HCT116 (cell line): ENCODE measurements at regions not wholly inside any gene's neighbourhood (a gene's known extent, or its start where the extent isn't known, plus 50 kb on each side); places are given as distances from the start of the nearest gene placed in this dataset.

Experiments
- EZH2phosphoT487 ChIP-seq: fragments of 200-600 bp; IDR thresholded peaks from 2 replicates; pipeline ENCODE4 v1.6.1; 2018; ENCODE audit warnings: antibody characterized with exemption, borderline replicate concordance
- POLR2A ChIP-seq: IDR thresholded peaks from 2 replicates; pipeline ENCODE4 v1.7.0; 2011; ENCODE audit warnings: borderline replicate concordance; ENCODE audit not compliant: insufficient read depth, insufficient read length; ENCODE audit errors: extremely low read depth
- RAD21 ChIP-seq: IDR thresholded peaks from 2 replicates; pipeline ENCODE4 v1.6.1; 2012; ENCODE audit warnings: low read depth, mild to moderate bottlenecking
- TCF7L2 ChIP-seq: IDR thresholded peaks from 2 replicates; pipeline ENCODE4 v1.7.0; 2011; ENCODE audit warnings: borderline replicate concordance, inconsistent platforms; ENCODE audit not compliant: insufficient read depth, insufficient read length; ENCODE audit errors: extremely low read depth
- YY1 ChIP-seq: IDR thresholded peaks from 2 replicates; pipeline ENCODE4 v1.6.1; 2011; ENCODE audit warnings: low read length, low read depth, moderate library complexity, mild to moderate bottlenecking; ENCODE audit not compliant: insufficient replicate concordance; ENCODE audit errors: extremely low read depth
- TF ChIP-seq, protein P1 (sequence below), 3 experiments: fragments of 200-600 bp in 1 of 3; sonication (generic) in 1 of 3; IDR thresholded peaks in 2 of 3; conservative IDR thresholded peaks in 1 of 3; 2 replicates each; pipeline ENCODE4 v1.5.1; 2012 to 2017; ENCODE audit warnings: low read depth in 2 of 3, low read length in 2 of 3, antibody characterized with exemption in 1 of 3, borderline replicate concordance in 1 of 3, control low read depth in 1 of 3, mild to moderate bottlenecking in 1 of 3, mixed read lengths in 1 of 3, mixed run types in 1 of 3, moderate library complexity in 1 of 3; ENCODE audit not compliant: insufficient read depth in 1 of 3

- TF ChIP-seq, protein P1, sequence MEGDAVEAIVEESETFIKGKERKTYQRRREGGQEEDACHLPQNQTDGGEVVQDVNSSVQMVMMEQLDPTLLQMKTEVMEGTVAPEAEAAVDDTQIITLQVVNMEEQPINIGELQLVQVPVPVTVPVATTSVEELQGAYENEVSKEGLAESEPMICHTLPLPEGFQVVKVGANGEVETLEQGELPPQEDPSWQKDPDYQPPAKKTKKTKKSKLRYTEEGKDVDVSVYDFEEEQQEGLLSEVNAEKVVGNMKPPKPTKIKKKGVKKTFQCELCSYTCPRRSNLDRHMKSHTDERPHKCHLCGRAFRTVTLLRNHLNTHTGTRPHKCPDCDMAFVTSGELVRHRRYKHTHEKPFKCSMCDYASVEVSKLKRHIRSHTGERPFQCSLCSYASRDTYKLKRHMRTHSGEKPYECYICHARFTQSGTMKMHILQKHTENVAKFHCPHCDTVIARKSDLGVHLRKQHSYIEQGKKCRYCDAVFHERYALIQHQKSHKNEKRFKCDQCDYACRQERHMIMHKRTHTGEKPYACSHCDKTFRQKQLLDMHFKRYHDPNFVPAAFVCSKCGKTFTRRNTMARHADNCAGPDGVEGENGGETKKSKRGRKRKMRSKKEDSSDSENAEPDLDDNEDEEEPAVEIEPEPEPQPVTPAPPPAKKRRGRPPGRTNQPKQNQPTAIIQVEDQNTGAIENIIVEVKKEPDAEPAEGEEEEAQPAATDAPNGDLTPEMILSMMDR (IDR thresholded peaks at IDR 0.05 in 2 of 3, conservative IDR thresholded peaks at IDR 0.05 in 1 of 3; ENCODE audit: borderline replicate concordance in 1 of 3, insufficient read depth in 1 of 3, low read depth in 2 of 3, low read length in 2 of 3) = no peak
- TF ChIP-seq EZH2phosphoT487 (no peak), TCF7L2 (no peak), POLR2A (no peak), RAD21 (no peak), YY1 (no peak)
Observed at GRCh38 chr18:78542204-78542603, 437.4 kb upstream of the SALL3 start.
